ENCODE measurements at regions not wholly inside any gene's neighbourhood (a gene's known extent, or its start where the extent isn't known, plus 50 kb on each side); places are given as distances from the start of the nearest gene placed in this dataset.

- no peak for TF ChIP-seq CTCF (IDR thresholded peaks at IDR 0.05)
- WGBS, 2 donors: 76 to 87% methylated on average over 5 of the region's 5 CpGs
- peak in 1 of 8 donors; percentile 61 for ATAC-seq
- Histone ChIP-seq H3K4me1 (peaks cover 0 to 14% (median 0%) of the 10 kb centered on the region in 9 donors), H3K9me3 (peaks cover 0 to 10% (median 0%) of the 10 kb centered on the region in 11 donors), H3K36me3 (no peaks in the 10 kb centered on the region), H3K4me3 (no peak overlapping the region), H3K27me3 (no peaks in the 10 kb centered on the region), H3K27ac (no peak overlapping the region)
- no peak for DNase-seq
- intact Hi-C loops (cut with DNase I): loop anchor here in 2 of 10 donors (10.0 kb wide), 2 partner anchors 131 to 161 kb away; no protein-coding TSS in a partner anchor
Measured at GRCh38 chr4:52535793-52536192, 123.3 kb downstream of the USP46 start.

Measured in heart right ventricle (tissue), 16 donors.